GM12875 (cell line): ENCODE measurements at regions not wholly inside any gene's neighbourhood (a gene's known extent, or its start where the extent isn't known, plus 50 kb on each side); places are given as distances from the start of the nearest gene placed in this dataset.

Experiments used
- H3K4me3 ChIP-seq: one replicate; pipeline ENCODE4 v1.5.1; 2011; ENCODE audit warnings: low read depth, low read length, control low read depth
- CTCF ChIP-seq: IDR thresholded peaks from 2 replicates; pipeline ENCODE4 v1.5.1; 2011; ENCODE audit warnings: low read depth, mild to moderate bottlenecking, control low read depth, inconsistent platforms, low read length, moderate library complexity, borderline replicate concordance; ENCODE audit not compliant: insufficient read depth

- no peak overlapping the region for H3K4me3 ChIP-seq
- TF ChIP-seq CTCF = no peak
These were observed 210.6 kb upstream of the HMGA2 start for GRCh38 chr12:65613692-65614091.

- no peak for TF ChIP-seq CTCF
- no peak overlapping the region for H3K4me3 ChIP-seq
These were observed 209.9 kb upstream of the HMGA2 start for GRCh38 chr12:65614259-65614889.

GRCh38 chr12:65615118-65615517 is 209.2 kb upstream of the HMGA2 start:
- no peak for TF ChIP-seq CTCF
- no peak overlapping the region for H3K4me3 ChIP-seq

- TF ChIP-seq CTCF = no peak
These were observed 208.3 kb upstream of the HMGA2 start for GRCh38 chr12:65616022-65616421.

GRCh38 chr12:65618588-65618987 is 205.7 kb upstream of the HMGA2 start:
- TF ChIP-seq CTCF = no peak
- no peak overlapping the region for H3K4me3 ChIP-seq

More at GRCh38 chr12:65616022-65616421, 208.3 kb upstream of the HMGA2 start:
- H3K4me3 ChIP-seq = no peak overlapping the region

- no peak for TF ChIP-seq CTCF
- H3K4me3 ChIP-seq = no peak overlapping the region
These were observed 205.3 kb upstream of the HMGA2 start for GRCh38 chr12:65619018-65619417.

GRCh38 chr12:65620046-65620445 is 204.2 kb upstream of the HMGA2 start:
- H3K4me3 ChIP-seq = no peak overlapping the region
- TF ChIP-seq CTCF = no peak
